A549 (cell line): ENCODE measurements at regions not wholly inside any gene's neighbourhood (a gene's known extent, or its start where the extent isn't known, plus 50 kb on each side); places are given as distances from the start of the nearest gene placed in this dataset.

Source experiments
- ATAC-seq, 2 experiments: fragments of 200-7000 bp in 1 of 2; fragments of >200 bp in 1 of 2; cut with Nextera tagmentation in 1 of 2; cut with Tn5 transposase in 1 of 2; 3 replicates each; pipeline versions ENCODE4 v1.8.0 to v1.9.1; 2018 to 2020; ENCODE audit warnings: mild to moderate bottlenecking in 1 of 2, moderate library complexity in 1 of 2
- CTCF ChIA-PET: fragments of 300-600 bp; sonication (Branson Sonifier 250); formaldehyde crosslinking; extraction: SDS; loops from one replicate; lab custom pipeline; 2021; ENCODE audit warnings: antibody characterized with exemption, inconsistent platforms; lab: Yijun Ruan, JAX
- POLR2A ChIA-PET: fragments of 350-600 bp; formaldehyde crosslinking; extraction: SDS; loops from one replicate; lab custom pipeline; 2021; ENCODE audit warnings: antibody characterized with exemption, inconsistent platforms; lab: Yijun Ruan, JAX
- DNase-seq, 2 experiments: peaks; one replicate each; pipeline versions ENCODE4 v3.0.0 to v3.0.0-alpha.2; 2011 to 2016; ENCODE audit warnings: low read depth in 1 of 2, low spot score in 1 of 2
- FAIRE-seq: peaks from 2 replicates; lab custom pipeline; 2011; peaks lifted over from hg19 to GRCh38; lab: Jason Lieb, UNC
- H3K27ac ChIP-seq, 2 experiments: fragments of >200 bp; sonication (Bioruptor Twin); formaldehyde crosslinking; 3 replicates each; pipeline ENCODE4 v1.5.1; 2016 to 2017
- H3K4me1 ChIP-seq: fragments of >200 bp; sonication (Bioruptor Twin); formaldehyde crosslinking; 3 replicates; pipeline ENCODE4 v1.6.1; 2016
- H3K4me2 ChIP-seq: fragments of >200 bp; sonication (Bioruptor Twin); formaldehyde crosslinking; 3 replicates; pipeline ENCODE4 v1.6.1; 2016
- H3K4me3 ChIP-seq: fragments of >200 bp; sonication (Bioruptor Twin); formaldehyde crosslinking; 3 replicates; pipeline ENCODE4 v1.5.1; 2016
- H3K9me3 ChIP-seq: fragments of >200 bp; sonication (Bioruptor Twin); formaldehyde crosslinking; 3 replicates; pipeline ENCODE4 v1.6.1; 2016
- CHD2 ChIP-seq: fragments of 150-350 bp; IDR thresholded peaks from 2 replicates; pipeline ENCODE4 v1.6.1; 2014; ENCODE audit warnings: low read length; ENCODE audit not compliant: partially characterized antibody
- EHMT2 ChIP-seq: fragments of 200-600 bp; sonication (generic); IDR thresholded peaks from 2 replicates; pipeline ENCODE4 v1.6.1; 2016; ENCODE audit warnings: antibody characterized with exemption, low read depth, mild to moderate bottlenecking, moderate library complexity
- FOSB ChIP-seq: fragments of 250-450 bp; sonication (Bioruptor Pico); IDR thresholded peaks from 2 replicates; pipeline ENCODE4 v1.5.0; 2020; ENCODE audit warnings: mild to moderate bottlenecking, moderate library complexity
- HDAC2 ChIP-seq: fragments of 200-600 bp; sonication (generic); IDR thresholded peaks from 2 replicates; pipeline ENCODE4 v1.6.1; 2016
- HEYL ChIP-seq: fragments of 250-450 bp; sonication (Bioruptor Pico); IDR thresholded peaks from 2 replicates; pipeline ENCODE4 v1.8.0; 2021; ENCODE audit warnings: mild to moderate bottlenecking, moderate library complexity
- JUN ChIP-seq, 2 experiments: fragments of >200 bp; sonication (Bioruptor Twin); formaldehyde crosslinking; IDR thresholded peaks; 2 replicates in 1 of 2; 3 replicates in 1 of 2; pipeline ENCODE4 v1.6.1; 2016 to 2017
- KDM1A ChIP-seq: fragments of 200-600 bp; sonication (generic); IDR thresholded peaks from 2 replicates; pipeline ENCODE4 v1.6.1; 2016; ENCODE audit warnings: low read depth, mild to moderate bottlenecking
- KDM5A ChIP-seq: fragments of 200-600 bp; sonication (generic); IDR thresholded peaks from 2 replicates; pipeline ENCODE4 v1.6.1; 2016; ENCODE audit warnings: antibody characterized with exemption, mild to moderate bottlenecking
- MAZ ChIP-seq: fragments of 150-350 bp; IDR thresholded peaks from 2 replicates; pipeline ENCODE4 v1.6.1; 2014; ENCODE audit warnings: antibody characterized with exemption, low read depth, low read length, borderline replicate concordance
- NFE2L2 ChIP-seq: fragments of 150-350 bp; conservative IDR thresholded peaks from 2 replicates; pipeline ENCODE4 v1.6.1; 2014; ENCODE audit warnings: low read length
- RAD21 ChIP-seq, 2 experiments: fragments of >200 bp in 1 of 2; sonication (Bioruptor Twin) in 1 of 2; formaldehyde crosslinking in 1 of 2; IDR thresholded peaks in 1 of 2; conservative IDR thresholded peaks in 1 of 2; 2 replicates in 1 of 2; 3 replicates in 1 of 2; pipeline ENCODE4 v1.6.1; 2012 to 2018; ENCODE audit warnings: inconsistent platforms in 1 of 2
- RARB ChIP-seq: fragments of 250-450 bp; sonication (Bioruptor Pico); IDR thresholded peaks from 2 replicates; pipeline ENCODE4 v1.8.0; 2021; ENCODE audit warnings: mild to moderate bottlenecking, moderate library complexity
- RCOR1 ChIP-seq: fragments of 150-350 bp; IDR thresholded peaks from 2 replicates; pipeline ENCODE4 v1.6.1; 2014; ENCODE audit warnings: antibody characterized with exemption, low read length, low read depth
- RNF2 ChIP-seq: fragments of 200-600 bp; sonication (generic); IDR thresholded peaks from 2 replicates; pipeline ENCODE4 v1.6.1; 2016; ENCODE audit warnings: low read depth, mild to moderate bottlenecking, antibody characterized with exemption, moderate library complexity, borderline replicate concordance
- ZC3H11A ChIP-seq: fragments of 450-650 bp; IDR thresholded peaks from 2 replicates; pipeline ENCODE4 v1.6.1; 2014; ENCODE audit warnings: antibody characterized with exemption, mild to moderate bottlenecking
- WGBS: methylation state at CpG from one replicate; pipeline ENCODE4 v1.1.6; 2017; ENCODE audit errors: missing lambda C conversion rate; 5-methylcytosine and 5-hydroxymethylcytosine counted together
- TF ChIP-seq, protein P1 (sequence below): fragments of 250-450 bp; sonication (Bioruptor Pico); IDR thresholded peaks from 2 replicates; pipeline ENCODE4 v1.5.0; 2021; ENCODE audit warnings: mild to moderate bottlenecking, moderate library complexity, borderline replicate concordance
- TF ChIP-seq, protein P2 (sequence below): fragments of 200-600 bp; sonication (generic); IDR thresholded peaks from 2 replicates; pipeline ENCODE4 v1.6.1; 2016; ENCODE audit warnings: antibody characterized with exemption, mild to moderate bottlenecking, moderate library complexity
- TF ChIP-seq, protein P3 (sequence below): fragments of >200 bp; sonication (Bioruptor Twin); formaldehyde crosslinking; IDR thresholded peaks from 3 replicates; pipeline ENCODE4 v1.5.1; 2016
- TF ChIP-seq, protein P4 (sequence below): fragments of 450-650 bp; IDR thresholded peaks from 2 replicates; pipeline ENCODE4 v1.6.1; 2014; ENCODE audit warnings: antibody characterized with exemption
- TF ChIP-seq, protein P5 (sequence below): fragments of >200 bp; sonication (Bioruptor Twin); formaldehyde crosslinking; IDR thresholded peaks from 3 replicates; pipeline ENCODE4 v1.6.1; 2016

DNA sequence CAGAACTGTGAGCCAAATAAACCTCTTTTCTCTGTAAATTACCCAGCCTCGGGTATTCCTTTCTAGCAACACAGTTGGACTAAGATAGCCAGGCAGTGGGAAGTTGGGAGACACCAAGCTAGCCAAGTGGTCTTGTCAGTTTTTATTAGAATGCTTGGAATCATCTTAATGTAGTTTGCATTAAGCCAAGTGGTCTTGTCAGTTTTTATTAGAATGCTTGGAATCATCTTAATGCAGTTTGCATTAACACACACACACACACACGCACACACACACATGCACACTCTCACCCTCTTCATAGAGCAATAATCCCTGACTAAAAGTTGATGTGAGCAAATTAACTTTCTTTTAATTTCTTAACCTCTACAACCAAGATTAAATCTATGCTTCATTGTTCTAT is 151.5 kb downstream of the VAPA start:
- no peak overlapping the region for H3K4me2 ChIP-seq
- no peak for TF ChIP-seq RNF2
- TF ChIP-seq JUN (IDR thresholded peaks at IDR 0.05): no peak
- TF ChIP-seq EHMT2: no peak
- no peaks in the 10 kb centered on the region; the same call in 2 of the 3 replicates for H3K9me3 ChIP-seq
- no peak overlapping the region for H3K27ac ChIP-seq
- FAIRE-seq (no peak), DNase-seq (no peak), ATAC-seq (no peak)
- H3K4me3 ChIP-seq: no peak overlapping the region
- POLR2A ChIA-PET: no interaction called here
- no peaks in the 10 kb centered on the region for H3K4me1 ChIP-seq
- WGBS: 38% methylated on average over 2 of the region's 2 CpGs
- CTCF ChIA-PET: no interaction called here

DNA sequence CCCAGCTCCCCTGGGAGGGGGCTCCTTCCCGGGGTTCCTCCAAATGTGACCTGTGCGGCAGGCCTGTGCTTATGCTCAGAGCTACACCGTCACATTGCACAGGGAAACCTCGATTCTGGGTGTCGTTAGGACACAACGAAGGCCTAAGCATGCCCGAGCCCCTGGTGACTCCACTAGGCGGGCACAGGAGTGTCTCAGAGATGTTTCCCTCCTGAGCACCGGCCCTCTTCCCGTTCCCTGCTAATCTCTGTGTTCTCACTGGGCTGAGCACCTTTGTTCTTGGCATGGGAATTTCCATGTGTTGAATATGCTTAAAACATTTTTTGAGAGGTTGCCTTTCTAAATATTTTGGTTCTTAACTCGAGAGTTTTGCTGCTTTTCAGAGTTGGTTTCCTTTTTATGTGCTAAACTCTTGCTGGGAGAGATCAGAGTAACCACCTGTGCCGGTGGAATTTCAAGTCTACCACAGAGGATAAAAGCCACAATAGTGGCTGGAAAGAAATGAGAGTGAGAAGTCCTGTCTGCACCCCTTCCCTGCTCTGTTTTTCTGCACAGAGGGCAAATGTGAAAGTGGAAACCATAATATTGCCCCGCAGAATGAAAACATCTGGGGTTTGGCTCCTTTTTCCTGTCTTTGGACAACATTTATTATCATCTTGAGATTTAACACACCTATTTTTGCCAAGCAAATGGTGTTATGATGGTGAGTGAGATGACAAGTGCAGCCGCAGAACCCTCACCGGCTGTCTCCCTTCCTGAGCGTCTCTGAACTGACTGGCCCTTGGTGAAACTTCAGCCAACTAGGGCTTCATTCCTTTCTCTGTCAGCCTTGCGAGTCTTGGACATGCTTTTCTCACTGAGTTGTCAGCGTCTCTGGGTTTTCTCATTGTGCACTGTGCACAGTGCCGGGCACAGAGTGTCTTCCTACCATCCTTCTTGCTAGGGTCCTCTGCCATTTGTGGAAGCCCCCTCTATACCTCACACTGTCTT is 154.1 kb downstream of the VAPA start:
- WGBS: 71% methylated on average over 16 of the region's 19 CpGs
- H3K9me3 ChIP-seq: no peaks in the 10 kb centered on the region; the same call in 2 of the 3 replicates
- ATAC-seq (no peak), FAIRE-seq (no peak), DNase-seq (no peak)
- no peak overlapping the region for H3K4me3 ChIP-seq
- no peaks in the 10 kb centered on the region for H3K4me1 ChIP-seq
- no peak overlapping the region for H3K27ac ChIP-seq
- no peak overlapping the region for H3K4me2 ChIP-seq
- ChIA-PET POLR2A (no interaction called here), CTCF (no interaction called here)
- TF ChIP-seq NFE2L2 (no peak), CHD2 (no peak), RCOR1 (no peak), KDM5A (no peak), JUN (IDR thresholded peaks at IDR 0.05) (no peak), ZC3H11A (no peak), MAZ (no peak), HDAC2 (no peak), HEYL (CRISPR knock-in tag) (no peak), FOSB (no peak), RAD21 (conservative IDR thresholded peaks at IDR 0.05 in 1 of 2, IDR thresholded peaks at IDR 0.05 in 1 of 2) (no peak), RARB (CRISPR knock-in tag) (no peak), KDM1A (no peak)
- TF ChIP-seq, protein P1, sequence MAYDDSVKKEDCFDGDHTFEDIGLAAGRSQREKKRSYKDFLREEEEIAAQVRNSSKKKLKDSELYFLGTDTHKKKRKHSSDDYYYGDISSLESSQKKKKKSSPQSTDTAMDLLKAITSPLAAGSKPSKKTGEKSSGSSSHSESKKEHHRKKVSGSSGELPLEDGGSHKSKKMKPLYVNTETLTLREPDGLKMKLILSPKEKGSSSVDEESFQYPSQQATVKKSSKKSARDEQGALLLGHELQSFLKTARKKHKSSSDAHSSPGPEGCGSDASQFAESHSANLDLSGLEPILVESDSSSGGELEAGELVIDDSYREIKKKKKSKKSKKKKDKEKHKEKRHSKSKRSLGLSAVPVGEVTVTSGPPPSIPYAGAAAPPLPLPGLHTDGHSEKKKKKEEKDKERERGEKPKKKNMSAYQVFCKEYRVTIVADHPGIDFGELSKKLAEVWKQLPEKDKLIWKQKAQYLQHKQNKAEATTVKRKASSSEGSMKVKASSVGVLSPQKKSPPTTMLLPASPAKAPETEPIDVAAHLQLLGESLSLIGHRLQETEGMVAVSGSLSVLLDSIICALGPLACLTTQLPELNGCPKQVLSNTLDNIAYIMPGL (CRISPR knock-in tag): no peak
- TF ChIP-seq, protein P2, sequence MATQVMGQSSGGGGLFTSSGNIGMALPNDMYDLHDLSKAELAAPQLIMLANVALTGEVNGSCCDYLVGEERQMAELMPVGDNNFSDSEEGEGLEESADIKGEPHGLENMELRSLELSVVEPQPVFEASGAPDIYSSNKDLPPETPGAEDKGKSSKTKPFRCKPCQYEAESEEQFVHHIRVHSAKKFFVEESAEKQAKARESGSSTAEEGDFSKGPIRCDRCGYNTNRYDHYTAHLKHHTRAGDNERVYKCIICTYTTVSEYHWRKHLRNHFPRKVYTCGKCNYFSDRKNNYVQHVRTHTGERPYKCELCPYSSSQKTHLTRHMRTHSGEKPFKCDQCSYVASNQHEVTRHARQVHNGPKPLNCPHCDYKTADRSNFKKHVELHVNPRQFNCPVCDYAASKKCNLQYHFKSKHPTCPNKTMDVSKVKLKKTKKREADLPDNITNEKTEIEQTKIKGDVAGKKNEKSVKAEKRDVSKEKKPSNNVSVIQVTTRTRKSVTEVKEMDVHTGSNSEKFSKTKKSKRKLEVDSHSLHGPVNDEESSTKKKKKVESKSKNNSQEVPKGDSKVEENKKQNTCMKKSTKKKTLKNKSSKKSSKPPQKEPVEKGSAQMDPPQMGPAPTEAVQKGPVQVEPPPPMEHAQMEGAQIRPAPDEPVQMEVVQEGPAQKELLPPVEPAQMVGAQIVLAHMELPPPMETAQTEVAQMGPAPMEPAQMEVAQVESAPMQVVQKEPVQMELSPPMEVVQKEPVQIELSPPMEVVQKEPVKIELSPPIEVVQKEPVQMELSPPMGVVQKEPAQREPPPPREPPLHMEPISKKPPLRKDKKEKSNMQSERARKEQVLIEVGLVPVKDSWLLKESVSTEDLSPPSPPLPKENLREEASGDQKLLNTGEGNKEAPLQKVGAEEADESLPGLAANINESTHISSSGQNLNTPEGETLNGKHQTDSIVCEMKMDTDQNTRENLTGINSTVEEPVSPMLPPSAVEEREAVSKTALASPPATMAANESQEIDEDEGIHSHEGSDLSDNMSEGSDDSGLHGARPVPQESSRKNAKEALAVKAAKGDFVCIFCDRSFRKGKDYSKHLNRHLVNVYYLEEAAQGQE: no peak
- TF ChIP-seq, protein P3, sequence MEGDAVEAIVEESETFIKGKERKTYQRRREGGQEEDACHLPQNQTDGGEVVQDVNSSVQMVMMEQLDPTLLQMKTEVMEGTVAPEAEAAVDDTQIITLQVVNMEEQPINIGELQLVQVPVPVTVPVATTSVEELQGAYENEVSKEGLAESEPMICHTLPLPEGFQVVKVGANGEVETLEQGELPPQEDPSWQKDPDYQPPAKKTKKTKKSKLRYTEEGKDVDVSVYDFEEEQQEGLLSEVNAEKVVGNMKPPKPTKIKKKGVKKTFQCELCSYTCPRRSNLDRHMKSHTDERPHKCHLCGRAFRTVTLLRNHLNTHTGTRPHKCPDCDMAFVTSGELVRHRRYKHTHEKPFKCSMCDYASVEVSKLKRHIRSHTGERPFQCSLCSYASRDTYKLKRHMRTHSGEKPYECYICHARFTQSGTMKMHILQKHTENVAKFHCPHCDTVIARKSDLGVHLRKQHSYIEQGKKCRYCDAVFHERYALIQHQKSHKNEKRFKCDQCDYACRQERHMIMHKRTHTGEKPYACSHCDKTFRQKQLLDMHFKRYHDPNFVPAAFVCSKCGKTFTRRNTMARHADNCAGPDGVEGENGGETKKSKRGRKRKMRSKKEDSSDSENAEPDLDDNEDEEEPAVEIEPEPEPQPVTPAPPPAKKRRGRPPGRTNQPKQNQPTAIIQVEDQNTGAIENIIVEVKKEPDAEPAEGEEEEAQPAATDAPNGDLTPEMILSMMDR: no peak
- TF ChIP-seq, protein P4, sequence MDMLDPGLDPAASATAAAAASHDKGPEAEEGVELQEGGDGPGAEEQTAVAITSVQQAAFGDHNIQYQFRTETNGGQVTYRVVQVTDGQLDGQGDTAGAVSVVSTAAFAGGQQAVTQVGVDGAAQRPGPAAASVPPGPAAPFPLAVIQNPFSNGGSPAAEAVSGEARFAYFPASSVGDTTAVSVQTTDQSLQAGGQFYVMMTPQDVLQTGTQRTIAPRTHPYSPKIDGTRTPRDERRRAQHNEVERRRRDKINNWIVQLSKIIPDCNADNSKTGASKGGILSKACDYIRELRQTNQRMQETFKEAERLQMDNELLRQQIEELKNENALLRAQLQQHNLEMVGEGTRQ: no peak
- TF ChIP-seq, protein P5, sequence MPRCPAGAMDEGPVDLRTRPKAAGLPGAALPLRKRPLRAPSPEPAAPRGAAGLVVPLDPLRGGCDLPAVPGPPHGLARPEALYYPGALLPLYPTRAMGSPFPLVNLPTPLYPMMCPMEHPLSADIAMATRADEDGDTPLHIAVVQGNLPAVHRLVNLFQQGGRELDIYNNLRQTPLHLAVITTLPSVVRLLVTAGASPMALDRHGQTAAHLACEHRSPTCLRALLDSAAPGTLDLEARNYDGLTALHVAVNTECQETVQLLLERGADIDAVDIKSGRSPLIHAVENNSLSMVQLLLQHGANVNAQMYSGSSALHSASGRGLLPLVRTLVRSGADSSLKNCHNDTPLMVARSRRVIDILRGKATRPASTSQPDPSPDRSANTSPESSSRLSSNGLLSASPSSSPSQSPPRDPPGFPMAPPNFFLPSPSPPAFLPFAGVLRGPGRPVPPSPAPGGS: no peak
